HG02884 (cell line): ENCODE measurements at regions not wholly inside any gene's neighbourhood (a gene's known extent, or its start where the extent isn't known, plus 50 kb on each side); places are given as distances from the start of the nearest gene placed in this dataset.
"Not testable (repeated sequence)": the region's sequence is repeated elsewhere in the genome, so short reads cannot be mapped to it uniquely, and the experiment has no call there.

Experiments used
- ATAC-seq: cut with Tn5 transposase; IDR thresholded peaks from one replicate; pipeline ENCODE4 v1.9.1; 2021; ENCODE audit warnings: mild to moderate bottlenecking, moderate library complexity; ENCODE audit not compliant: unreplicated experiment

GRCh38 chr12:131529196-131530040 is 181.5 kb upstream of the SFSWAP start:
- ATAC-seq: no peak

- ATAC-seq: no peak
Measured at GRCh38 chr12:131530041-131530332, 180.9 kb upstream of the SFSWAP start.

GRCh38 chr12:131530422-131530821 is 180.5 kb upstream of the SFSWAP start:
- ATAC-seq: no peak

GRCh38 chr12:131533139-131533538 is 177.8 kb upstream of the SFSWAP start:
- no peak for ATAC-seq

- no peak for ATAC-seq
Measured at GRCh38 chr12:131535779-131536178, 175.1 kb upstream of the SFSWAP start.

GRCh38 chr12:131536337-131536736 is 174.6 kb upstream of the SFSWAP start:
- no peak for ATAC-seq

GRCh38 chr12:131536766-131537165 is 174.1 kb upstream of the SFSWAP start:
- ATAC-seq: no peak

- no peak for ATAC-seq
Measured at GRCh38 chr12:131537267-131537958, 173.5 kb upstream of the SFSWAP start.

GRCh38 chr12:131539381-131539780 is 171.5 kb upstream of the SFSWAP start:
- no peak for ATAC-seq

GRCh38 chr12:131540138-131540623 is 170.7 kb upstream of the SFSWAP start:
- no peak for ATAC-seq

GRCh38 chr12:131541512-131541911 is 169.4 kb upstream of the SFSWAP start:
- ATAC-seq: not testable (repeated sequence)

- no peak for ATAC-seq
Measured at GRCh38 chr12:131542351-131542750, 168.5 kb upstream of the SFSWAP start.

- ATAC-seq: no peak
Measured at GRCh38 chr12:131543040-131543439, 167.8 kb upstream of the SFSWAP start.

- no peak for ATAC-seq
Measured at GRCh38 chr12:131547555-131547954, 163.3 kb upstream of the SFSWAP start.

- no peak for ATAC-seq
Measured at GRCh38 chr12:131550121-131550520, 160.8 kb upstream of the SFSWAP start.

GRCh38 chr12:131551675-131552491 is 159.0 kb upstream of the SFSWAP start:
- ATAC-seq: no peak

GRCh38 chr12:131552492-131552863 is 158.4 kb upstream of the SFSWAP start:
- ATAC-seq: no peak

- no peak for ATAC-seq
Measured at GRCh38 chr12:131553096-131553777, 157.7 kb upstream of the SFSWAP start.

GRCh38 chr12:131555197-131555846 is 155.6 kb upstream of the SFSWAP start:
- ATAC-seq: no peak

- ATAC-seq: no peak
Measured at GRCh38 chr12:131555866-131556265, 155.0 kb upstream of the SFSWAP start.
